ENCODE measurements at regions not wholly inside any gene's neighbourhood (a gene's known extent, or its start where the extent isn't known, plus 50 kb on each side); places are given as distances from the start of the nearest gene placed in this dataset.

DNA sequence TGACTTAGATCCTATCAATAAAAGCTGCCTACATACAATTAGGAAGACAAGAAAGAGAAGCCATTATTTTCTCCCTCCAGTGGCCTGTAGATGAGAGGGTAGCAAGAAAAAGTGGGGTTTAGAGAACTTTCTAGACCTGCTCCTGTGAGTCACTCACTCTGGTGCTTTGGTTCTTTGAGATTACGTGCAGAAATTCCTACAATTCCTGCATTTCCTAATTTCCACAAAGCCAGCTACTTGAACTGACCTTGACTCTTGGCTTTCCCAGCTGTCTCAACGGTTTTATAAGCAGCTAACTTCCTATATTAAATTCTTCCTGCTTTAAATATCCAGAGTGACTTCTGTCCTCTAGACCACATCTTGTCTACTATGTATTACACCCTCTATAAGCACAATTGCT, 899.5 kb upstream of the KLHL29 start:
- Histone ChIP-seq H3K9me3 (ENCODE audit: control insufficient read depth in 1 of 2, insufficient read depth in 1 of 2, low read depth in 1 of 2, low read length in 2 of 2) (peaks cover 3 to 24% of the 10 kb centered on the region in 2 experiments; a peak in 2 of 4 replicates), H3K36me3 (ENCODE audit: control insufficient read depth in 1 of 2, insufficient read depth in 2 of 2, low read length in 2 of 2) (no peaks in the 10 kb centered on the region), H3K4me3 (replicated peaks in 1 of 2; ENCODE audit: low read depth in 1 of 2, low read length in 2 of 2) (no peak overlapping the region), H3K9me2 (ENCODE audit: insufficient read depth) (no peaks in the 10 kb centered on the region), H4K20me1 (ENCODE audit: insufficient read depth) (no peaks in the 10 kb centered on the region), H3K79me2 (ENCODE audit: insufficient read depth, low read length) (no peaks in the 10 kb centered on the region), H3K27me3 (ENCODE audit: insufficient read depth, low read length) (no peaks in the 10 kb centered on the region), H3K4me2 (ENCODE audit: low read length) (no peak overlapping the region), H3K27ac (ENCODE audit: low read depth, low read length) (no peak overlapping the region), H3K4me1 (ENCODE audit: control insufficient read depth in 1 of 2, insufficient read depth in 2 of 2, low read length in 2 of 2) (no peaks in the 10 kb centered on the region), H2AFZ (ENCODE audit: low read depth, low read length, poor library complexity, severe bottlenecking) (no peak overlapping the region), H3K9ac (ENCODE audit: low read length) (no peak overlapping the region)
- POLR2A ChIA-PET = no interaction called here
- RAD21 ChIA-PET (ENCODE audit: low non-redundant PET in 1 of 2, low total read pairs in 2 of 2, uncharacterized antibody in 2 of 2, unreplicated experiment in 2 of 2) = no interaction called here
- ATAC-seq = no peak
- intact Hi-C loops (cut with micrococcal nuclease) = no loop called here
- CTCF ChIA-PET = no interaction called here
- BruUV-seq (replicated peaks) = no TSS peak
- DNase-seq (ENCODE audit: low read depth, low spot score) = no peak
- no peak for TF ChIP-seq EZH2 (IDR thresholded peaks at IDR 0.05)
- TF ChIP-seq YY1 (IDR thresholded peaks at IDR 0.05; ENCODE audit: extremely low read depth, insufficient replicate concordance, low read depth, low read length) = no peak
- TF ChIP-seq FOSL1 (IDR thresholded peaks at IDR 0.05; ENCODE audit: low read depth) = no peak
- TF ChIP-seq SRF (IDR thresholded peaks at IDR 0.05; ENCODE audit: low read depth) = no peak
- no peak for TF ChIP-seq TCF7L2 (IDR thresholded peaks at IDR 0.05; ENCODE audit: borderline replicate concordance, extremely low read depth, insufficient read depth, insufficient read length)
- TF ChIP-seq CTCF (IDR thresholded peaks at IDR 0.05 in 2 of 3, conservative IDR thresholded peaks at IDR 0.05 in 1 of 3; ENCODE audit: borderline replicate concordance in 1 of 3, insufficient read depth in 1 of 3, low read depth in 2 of 3, low read length in 2 of 3) = no peak
- no peak for TF ChIP-seq ELF1 (IDR thresholded peaks at IDR 0.05; ENCODE audit: borderline replicate concordance, low read depth)
- TF ChIP-seq EZH2phosphoT487 (IDR thresholded peaks at IDR 0.05; ENCODE audit: borderline replicate concordance) = no peak
- TF ChIP-seq ZBTB33 (IDR thresholded peaks at IDR 0.05; ENCODE audit: extremely low read depth, insufficient replicate concordance, low read length) = no peak
- no peak for TF ChIP-seq ZFX (IDR thresholded peaks at IDR 0.05)
- no peak for TF ChIP-seq SP1 (IDR thresholded peaks at IDR 0.05; ENCODE audit: low read depth)
- TF ChIP-seq, protein P1, sequence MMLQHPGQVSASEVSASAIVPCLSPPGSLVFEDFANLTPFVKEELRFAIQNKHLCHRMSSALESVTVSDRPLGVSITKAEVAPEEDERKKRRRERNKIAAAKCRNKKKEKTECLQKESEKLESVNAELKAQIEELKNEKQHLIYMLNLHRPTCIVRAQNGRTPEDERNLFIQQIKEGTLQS (IDR thresholded peaks at IDR 0.05) = no peak
- no peak for TF ChIP-seq RAD21 (IDR thresholded peaks at IDR 0.05; ENCODE audit: low read depth)
- TF ChIP-seq EGR1 (IDR thresholded peaks at IDR 0.05; ENCODE audit: low read depth) = no peak
- no peak for TF ChIP-seq MAX (IDR thresholded peaks at IDR 0.05)
- TF ChIP-seq JUND (IDR thresholded peaks at IDR 0.05) = no peak
- no peak for TF ChIP-seq ZNF274 (IDR thresholded peaks at IDR 0.05; ENCODE audit: low read depth, low read length)
- TF ChIP-seq, protein P2, sequence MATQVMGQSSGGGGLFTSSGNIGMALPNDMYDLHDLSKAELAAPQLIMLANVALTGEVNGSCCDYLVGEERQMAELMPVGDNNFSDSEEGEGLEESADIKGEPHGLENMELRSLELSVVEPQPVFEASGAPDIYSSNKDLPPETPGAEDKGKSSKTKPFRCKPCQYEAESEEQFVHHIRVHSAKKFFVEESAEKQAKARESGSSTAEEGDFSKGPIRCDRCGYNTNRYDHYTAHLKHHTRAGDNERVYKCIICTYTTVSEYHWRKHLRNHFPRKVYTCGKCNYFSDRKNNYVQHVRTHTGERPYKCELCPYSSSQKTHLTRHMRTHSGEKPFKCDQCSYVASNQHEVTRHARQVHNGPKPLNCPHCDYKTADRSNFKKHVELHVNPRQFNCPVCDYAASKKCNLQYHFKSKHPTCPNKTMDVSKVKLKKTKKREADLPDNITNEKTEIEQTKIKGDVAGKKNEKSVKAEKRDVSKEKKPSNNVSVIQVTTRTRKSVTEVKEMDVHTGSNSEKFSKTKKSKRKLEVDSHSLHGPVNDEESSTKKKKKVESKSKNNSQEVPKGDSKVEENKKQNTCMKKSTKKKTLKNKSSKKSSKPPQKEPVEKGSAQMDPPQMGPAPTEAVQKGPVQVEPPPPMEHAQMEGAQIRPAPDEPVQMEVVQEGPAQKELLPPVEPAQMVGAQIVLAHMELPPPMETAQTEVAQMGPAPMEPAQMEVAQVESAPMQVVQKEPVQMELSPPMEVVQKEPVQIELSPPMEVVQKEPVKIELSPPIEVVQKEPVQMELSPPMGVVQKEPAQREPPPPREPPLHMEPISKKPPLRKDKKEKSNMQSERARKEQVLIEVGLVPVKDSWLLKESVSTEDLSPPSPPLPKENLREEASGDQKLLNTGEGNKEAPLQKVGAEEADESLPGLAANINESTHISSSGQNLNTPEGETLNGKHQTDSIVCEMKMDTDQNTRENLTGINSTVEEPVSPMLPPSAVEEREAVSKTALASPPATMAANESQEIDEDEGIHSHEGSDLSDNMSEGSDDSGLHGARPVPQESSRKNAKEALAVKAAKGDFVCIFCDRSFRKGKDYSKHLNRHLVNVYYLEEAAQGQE (IDR thresholded peaks at IDR 0.05; ENCODE audit: low read depth) = no peak
- no peak for TF ChIP-seq CEBPB (IDR thresholded peaks at IDR 0.05; ENCODE audit: low read depth)
- TF ChIP-seq POLR2AphosphoS5 (IDR thresholded peaks at IDR 0.05; ENCODE audit: low read depth, low read length) = no peak
